ENCODE measurements at regions not wholly inside any gene's neighbourhood (a gene's known extent, or its start where the extent isn't known, plus 50 kb on each side); places are given as distances from the start of the nearest gene placed in this dataset.

- FAIRE-seq: no peak
- dilution Hi-C loops (cut with MboI; ENCODE audit: extremely low pct_ligation_motif_present, low sequenced_read_pairs): no loop called here
- Histone ChIP-seq H3K27me3 (ENCODE audit: control insufficient read depth, extremely low read depth, insufficient read depth, low read length) (no peaks in the 10 kb centered on the region), H3K36me3 (ENCODE audit: control insufficient read depth in 2 of 2, extremely low read depth in 1 of 2, insufficient read depth in 2 of 2, low read length in 2 of 2) (no peaks in the 10 kb centered on the region), H3K9me1 (ENCODE audit: control insufficient read depth, extremely low read depth, insufficient read depth, low read length) (no peaks in the 10 kb centered on the region), H3K4me1 (ENCODE audit: control insufficient read depth, extremely low read depth, insufficient read depth, low read length) (no peaks in the 10 kb centered on the region), H3K4me2 (ENCODE audit: control insufficient read depth, extremely low read depth, insufficient read depth, low read depth, low read length) (no peak overlapping the region), H3K4me3 (ENCODE audit: control insufficient read depth in 2 of 3, extremely low read depth in 1 of 3, insufficient read depth in 2 of 3, low read depth in 1 of 3, low read length in 3 of 3) (no peak overlapping the region), H3K79me2 (ENCODE audit: control insufficient read depth, insufficient read depth, low read length) (no peaks in the 10 kb centered on the region), H3K9ac (ENCODE audit: control insufficient read depth, extremely low read depth, insufficient read depth, low read length) (no peak overlapping the region), H3K9me3 (ENCODE audit: control insufficient read depth, low read depth, low read length) (no peaks in the 10 kb centered on the region), H4K20me1 (ENCODE audit: control insufficient read depth, extremely low read depth, insufficient read depth, low read length) (no peaks in the 10 kb centered on the region), H3K27ac (ENCODE audit: control insufficient read depth, insufficient read depth, low read length) (no peak overlapping the region), H2AFZ (ENCODE audit: control insufficient read depth, low read length) (no peak overlapping the region)
- no peak for DNase-seq (ENCODE audit: low read depth, low spot score)
- TF ChIP-seq EZH2 (IDR thresholded peaks at IDR 0.05; ENCODE audit: low read length) (no peak), CTCF (optimal IDR thresholded peaks at IDR 0.05 in 1 of 3, IDR thresholded peaks at IDR 0.05 in 1 of 3, conservative IDR thresholded peaks at IDR 0.05 in 1 of 3; ENCODE audit: extremely low read depth in 1 of 3, insufficient read depth in 2 of 3, low read length in 3 of 3) (no peak)
Measured at GRCh38 chr14:28321475-28322244, 444.9 kb upstream of the FOXG1 start.

- Histone ChIP-seq H3K9me1 (ENCODE audit: control insufficient read depth, extremely low read depth, insufficient read depth, low read length) (no peaks in the 10 kb centered on the region), H3K79me2 (ENCODE audit: control insufficient read depth, insufficient read depth, low read length) (no peaks in the 10 kb centered on the region), H4K20me1 (ENCODE audit: control insufficient read depth, extremely low read depth, insufficient read depth, low read length) (no peaks in the 10 kb centered on the region), H2AFZ (ENCODE audit: control insufficient read depth, low read length) (no peak overlapping the region), H3K4me2 (ENCODE audit: control insufficient read depth, extremely low read depth, insufficient read depth, low read depth, low read length) (no peak overlapping the region), H3K4me3 (ENCODE audit: control insufficient read depth in 2 of 3, extremely low read depth in 1 of 3, insufficient read depth in 2 of 3, low read depth in 1 of 3, low read length in 3 of 3) (no peak overlapping the region), H3K9me3 (ENCODE audit: control insufficient read depth, low read depth, low read length) (peaks cover 3% of the 10 kb centered on the region), H3K27ac (ENCODE audit: control insufficient read depth, insufficient read depth, low read length) (no peak overlapping the region), H3K27me3 (ENCODE audit: control insufficient read depth, extremely low read depth, insufficient read depth, low read length) (no peaks in the 10 kb centered on the region), H3K36me3 (ENCODE audit: control insufficient read depth in 2 of 2, extremely low read depth in 1 of 2, insufficient read depth in 2 of 2, low read length in 2 of 2) (no peaks in the 10 kb centered on the region), H3K4me1 (ENCODE audit: control insufficient read depth, extremely low read depth, insufficient read depth, low read length) (no peaks in the 10 kb centered on the region), H3K9ac (ENCODE audit: control insufficient read depth, extremely low read depth, insufficient read depth, low read length) (no peak overlapping the region)
- FAIRE-seq (no peak), DNase-seq (ENCODE audit: low read depth, low spot score) (no peak)
- TF ChIP-seq CTCF (optimal IDR thresholded peaks at IDR 0.05 in 1 of 3, IDR thresholded peaks at IDR 0.05 in 1 of 3, conservative IDR thresholded peaks at IDR 0.05 in 1 of 3; ENCODE audit: extremely low read depth in 1 of 3, insufficient read depth in 2 of 3, low read length in 3 of 3) (no peak), EZH2 (IDR thresholded peaks at IDR 0.05; ENCODE audit: low read length) (no peak)
- dilution Hi-C loops (cut with MboI; ENCODE audit: extremely low pct_ligation_motif_present, low sequenced_read_pairs): no loop called here
Measured at GRCh38 chr14:28323366-28323765, 443.2 kb upstream of the FOXG1 start.

All from keratinocyte (primary cell).